ENCODE measurements at regions not wholly inside any gene's neighbourhood (a gene's known extent, or its start where the extent isn't known, plus 50 kb on each side); places are given as distances from the start of the nearest gene placed in this dataset.
A peak's percentile ranks its signal among the peaks of the same experiment; 100 is the strongest.

GRCh38 chr6:26172608-26172968 lies 85.4 kb downstream of the HFE start:
- Histone ChIP-seq H3K79me2 (ENCODE audit: insufficient read depth, low read length) (no peaks in the 10 kb centered on the region), H3K23ac (ENCODE audit: insufficient read length, low read depth, low read length) (no peak overlapping the region), H3T11ph (ENCODE audit: low read length) (no peak overlapping the region), H4K8ac (replicated peaks; ENCODE audit: insufficient read length, low read depth, low read length) (no peak overlapping the region), H3K18ac (ENCODE audit: insufficient read length, low read depth, low read length) (peak overlapping the region; percentile 55), H2BK20ac (ENCODE audit: low read depth, low read length, poor library complexity, severe bottlenecking) (no peak overlapping the region), H2AFZ (ENCODE audit: low read length) (no peak overlapping the region), H3K27ac (ENCODE audit: insufficient read length, low read depth, low read length) (peak overlapping the region; percentile 52), H3K56ac (ENCODE audit: insufficient read length, low read depth, low read length) (no peak overlapping the region), H3K79me1 (ENCODE audit: insufficient read depth, low read depth, low read length, poor library complexity, severe bottlenecking) (no peaks in the 10 kb centered on the region), H4K91ac (ENCODE audit: insufficient read length, low read depth, low read length) (no peak overlapping the region), H3K14ac (ENCODE audit: insufficient read depth, low read length) (peak overlapping the region; percentile 26; the same call in 1 of the 2 replicates), H2BK15ac (ENCODE audit: low read depth, low read length) (no peak overlapping the region), H3K23me2 (ENCODE audit: insufficient read length, low read depth, low read length, poor library complexity, severe bottlenecking) (peaks cover 6% of the 10 kb centered on the region), H3K9ac (ENCODE audit: extremely low read depth, insufficient read length, low read length) (peak overlapping the region; percentile 82), H4K20me1 (ENCODE audit: control insufficient read depth, insufficient read depth, insufficient read length) (no peaks in the 10 kb centered on the region), H2BK12ac (ENCODE audit: insufficient read length, low read depth, low read length) (no peak overlapping the region), H2BK5ac (ENCODE audit: insufficient read length, low read length) (no peak overlapping the region), H2BK120ac (ENCODE audit: low read depth, low read length, poor library complexity, severe bottlenecking) (no peak overlapping the region), H4K5ac (ENCODE audit: insufficient read length, low read depth, low read length) (no peak overlapping the region), H3K4ac (ENCODE audit: low read depth, low read length) (no peak overlapping the region), H3K9me3 (ENCODE audit: control insufficient read depth, low read depth, low read length) (no peaks in the 10 kb centered on the region), H3K4me1 (ENCODE audit: insufficient read depth, low read length) (peaks cover 2% of the 10 kb centered on the region; the same call in 1 of the 2 replicates), H2AK5ac (ENCODE audit: insufficient read length, low read length) (no peak overlapping the region), H3K27me3 (ENCODE audit: insufficient read depth, low read length) (no peaks in the 10 kb centered on the region), H3K4me2 (ENCODE audit: insufficient read depth, insufficient read length, low read length) (peak overlapping the region; percentile 89)
- no peak for TF ChIP-seq CTCF (conservative IDR thresholded peaks at IDR 0.05)
- no peaks in the 10 kb centered on the region for H3K9me3 Mint-ChIP-seq
- peaks cover 0 to 4% (median 0%) of the 10 kb centered on the region in 3 experiments; a peak in 3 of 7 replicates for H3K36me3 Mint-ChIP-seq (ENCODE audit: insufficient read depth in 1 of 3, low read depth in 3 of 3)
- H3K4me1 Mint-ChIP-seq: peaks cover 19 to 31% of the 10 kb centered on the region in 2 experiments
- no peak for DNase-seq
- H3K27ac Mint-ChIP-seq: peak overlapping the region; percentile 93 to 97 (median 97)
- WGBS (ENCODE audit: extremely low coverage, insufficient read length, low lambda C conversion rate): no CpG with 5 or more reads among the region's 10 CpGs
- no peaks in the 10 kb centered on the region for H3K27me3 Mint-ChIP-seq (ENCODE audit: low read depth)
- peak overlapping the region; percentile 90 to 97 for H3K4me3 Mint-ChIP-seq

Measured in H9 (cell line).